Lower leg skin (tissue), 4 donors: ENCODE measurements at regions not wholly inside any gene's neighbourhood (a gene's known extent, or its start where the extent isn't known, plus 50 kb on each side); places are given as distances from the start of the nearest gene placed in this dataset.

Source experiments
- DNase-seq, 2 donors: peaks; one replicate each; pipeline ENCODE4 v3.0.0-alpha.2; 2019; ENCODE audit warnings: low spot score in 2 of 2
- H3K4me3 ChIP-seq: fragments of 200-600 bp; sonication (generic); 2 replicates; pipeline ENCODE4 v1.5.1; 2017; ENCODE audit warnings: mild to moderate bottlenecking, low read depth; ENCODE audit not compliant: poor library complexity, severe bottlenecking
- CTCF ChIP-seq, 3 donors: fragments of 450-650 bp; IDR thresholded peaks; one replicate each; pipeline ENCODE4 v1.5.1; 2016; ENCODE audit warnings: antibody characterized with exemption in 3 of 3, mild to moderate bottlenecking in 3 of 3, moderate library complexity in 2 of 3
- POLR2A ChIP-seq, 2 donors: fragments of 450-650 bp; IDR thresholded peaks; one replicate each; pipeline ENCODE4 v1.6.1; 2016 to 2017; ENCODE audit warnings: antibody characterized with exemption in 2 of 2, mild to moderate bottlenecking in 1 of 2, moderate library complexity in 1 of 2
- WGBS, 2 donors: methylation state at CpG; one replicate each; pipeline ENCODE4 v1.1.5; 2018; 5-methylcytosine and 5-hydroxymethylcytosine counted together
- intact Hi-C: fragments of 100-400 bp; cut with DNase I; formaldehyde crosslinking; loops from one replicate; pipeline ENCODE4 v1.15.0; 2023; ENCODE audit warnings: low total_unique reads

- H3K4me3 ChIP-seq, result no peak overlapping the region
- TF ChIP-seq POLR2A (IDR thresholded peaks at IDR 0.05) (no peak), CTCF (IDR thresholded peaks at IDR 0.05) (no peak)
- WGBS, 2 donors, result 87 to 91% methylated on average over 12 of the region's 12 CpGs
- DNase-seq, result no peak
- intact Hi-C loops, result no loop called here
These were observed 129.7 kb upstream of the MYCN start for GRCh38 chr2:15810477-15811150.

GRCh38 chr2:15811367-15811766, 129.0 kb upstream of the MYCN start:
- no peak overlapping the region for H3K4me3 ChIP-seq
- WGBS, 2 donors, result 89 to 94% methylated on average over 7 to 8 of the region's 8 CpGs
- DNase-seq, result no peak
- intact Hi-C loops, result no loop called here
- no peak for TF ChIP-seq POLR2A (IDR thresholded peaks at IDR 0.05)
- TF ChIP-seq CTCF (IDR thresholded peaks at IDR 0.05), result no peak

GRCh38 chr2:15812187-15812780, 128.1 kb upstream of the MYCN start:
- no peak for DNase-seq
- no peak overlapping the region for H3K4me3 ChIP-seq
- TF ChIP-seq CTCF (IDR thresholded peaks at IDR 0.05) (no peak), POLR2A (IDR thresholded peaks at IDR 0.05) (no peak)
- intact Hi-C loops, result no loop called here
- 66 to 72% methylated on average over 10 of the region's 10 CpGs for WGBS, 2 donors

GRCh38 chr2:15813481-15814266, 126.7 kb upstream of the MYCN start:
- TF ChIP-seq CTCF (IDR thresholded peaks at IDR 0.05) (no peak), POLR2A (IDR thresholded peaks at IDR 0.05) (no peak)
- WGBS, 2 donors, result 95 to 97% methylated on average over 7 of the region's 7 CpGs
- no peak overlapping the region for H3K4me3 ChIP-seq
- no peak for DNase-seq
- intact Hi-C loops, result no loop called here

- TF ChIP-seq POLR2A (IDR thresholded peaks at IDR 0.05), result no peak
- TF ChIP-seq CTCF (IDR thresholded peaks at IDR 0.05), result no peak
- intact Hi-C loops, result no loop called here
- no peak overlapping the region for H3K4me3 ChIP-seq
- WGBS, 2 donors, result 65 to 74% methylated on average over 8 of the region's 8 CpGs
- DNase-seq, result no peak
These were observed 125.9 kb upstream of the MYCN start for GRCh38 chr2:15814403-15814802.
